T-helper 1 cell treated with Interleukin-12 subunit alpha and Interleukin-12 subunit beta and Interleukin-4 antibody, amounts not matched to agents 30 ng/mL and 1 ng/mL, for 36 hours (primary cell): ENCODE measurements at regions not wholly inside any gene's neighbourhood (a gene's known extent, or its start where the extent isn't known, plus 50 kb on each side); places are given as distances from the start of the nearest gene placed in this dataset.

ENCODE experiments used
- intact Hi-C: fragments of 100-400 bp; cut with micrococcal nuclease; formaldehyde crosslinking; loops from one replicate; pipeline ENCODE4 v1.15.1; 2024

- intact Hi-C loops = no loop called here
These were observed 58.3 kb upstream of the STXBP1 start for GRCh38 chr9:127553793-127554192.

- intact Hi-C loops = no loop called here
These were observed 56.9 kb upstream of the STXBP1 start for GRCh38 chr9:127554966-127555839.

- intact Hi-C loops = loop anchor here (1.0 to 2.0 kb wide), 2 partner anchors 13 to 23 kb away; a partner anchor contains a TSS
These were observed 55.9 kb upstream of the STXBP1 start for GRCh38 chr9:127555840-127556820.

GRCh38 chr9:127556871-127557270, 55.2 kb upstream of the STXBP1 start:
- intact Hi-C loops = loop anchor here (1.0 to 2.0 kb wide), 2 partner anchors 12 to 22 kb away; a partner anchor contains a TSS

DNA sequence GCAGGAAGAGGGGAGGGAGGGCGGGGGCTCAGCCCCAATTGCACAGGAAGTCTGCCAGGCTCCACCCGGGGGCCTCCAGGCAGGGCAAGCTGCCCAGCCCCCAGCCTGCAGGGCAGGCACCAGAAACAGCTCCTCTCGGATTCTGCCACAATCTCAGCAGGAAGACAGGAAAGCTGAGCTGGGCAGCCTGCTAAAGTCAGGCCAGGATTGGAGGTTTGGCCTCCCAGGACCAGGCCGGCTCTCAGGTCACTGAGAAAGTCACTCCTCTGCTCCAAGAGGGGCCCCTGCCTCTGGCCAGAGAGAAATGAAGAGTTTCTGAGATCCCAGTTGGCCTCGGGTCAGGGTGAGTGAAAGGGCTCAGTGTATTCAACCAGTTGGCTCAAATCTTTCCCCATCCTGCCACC, 54.6 kb upstream of the STXBP1 start:
- intact Hi-C loops = loop anchor here (2.0 kb wide), 1 partner anchor 21 kb away; no protein-coding TSS in a partner anchor

DNA sequence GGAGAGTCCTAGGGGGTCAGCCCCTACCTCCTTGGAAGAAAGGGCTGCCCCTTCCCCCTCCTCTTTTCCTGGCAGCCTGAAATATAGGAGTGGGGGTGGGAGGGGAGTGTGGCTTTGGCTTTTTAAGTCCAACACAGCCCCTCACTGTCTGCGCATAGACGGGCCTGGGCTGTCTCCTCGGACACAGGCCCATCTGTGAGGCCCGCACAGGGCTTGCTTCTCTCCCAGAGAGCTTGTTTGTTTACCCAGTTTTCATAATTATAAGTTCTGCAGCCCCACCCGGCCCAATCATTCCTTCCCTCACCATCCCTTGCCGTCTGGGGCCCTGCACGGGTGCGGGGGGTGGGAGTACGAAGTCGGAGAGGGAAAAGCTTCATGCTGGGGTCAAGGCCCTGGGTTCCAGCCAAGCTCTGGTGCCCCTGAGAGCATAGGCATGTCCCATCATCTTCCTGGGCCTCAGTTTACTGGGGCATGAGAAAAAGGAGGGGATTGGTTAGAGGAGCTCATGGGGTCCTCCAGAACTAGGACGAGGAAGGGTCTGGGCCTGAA, 54.0 kb upstream of the STXBP1 start:
- intact Hi-C loops = loop anchor here (2.0 kb wide), 1 partner anchor 21 kb away; no protein-coding TSS in a partner anchor

GRCh38 chr9:127558581-127559246, 53.4 kb upstream of the STXBP1 start:
- intact Hi-C loops = no loop called here

- intact Hi-C loops = no loop called here
These were observed 52.8 kb upstream of the STXBP1 start for GRCh38 chr9:127559247-127559680.

DNA sequence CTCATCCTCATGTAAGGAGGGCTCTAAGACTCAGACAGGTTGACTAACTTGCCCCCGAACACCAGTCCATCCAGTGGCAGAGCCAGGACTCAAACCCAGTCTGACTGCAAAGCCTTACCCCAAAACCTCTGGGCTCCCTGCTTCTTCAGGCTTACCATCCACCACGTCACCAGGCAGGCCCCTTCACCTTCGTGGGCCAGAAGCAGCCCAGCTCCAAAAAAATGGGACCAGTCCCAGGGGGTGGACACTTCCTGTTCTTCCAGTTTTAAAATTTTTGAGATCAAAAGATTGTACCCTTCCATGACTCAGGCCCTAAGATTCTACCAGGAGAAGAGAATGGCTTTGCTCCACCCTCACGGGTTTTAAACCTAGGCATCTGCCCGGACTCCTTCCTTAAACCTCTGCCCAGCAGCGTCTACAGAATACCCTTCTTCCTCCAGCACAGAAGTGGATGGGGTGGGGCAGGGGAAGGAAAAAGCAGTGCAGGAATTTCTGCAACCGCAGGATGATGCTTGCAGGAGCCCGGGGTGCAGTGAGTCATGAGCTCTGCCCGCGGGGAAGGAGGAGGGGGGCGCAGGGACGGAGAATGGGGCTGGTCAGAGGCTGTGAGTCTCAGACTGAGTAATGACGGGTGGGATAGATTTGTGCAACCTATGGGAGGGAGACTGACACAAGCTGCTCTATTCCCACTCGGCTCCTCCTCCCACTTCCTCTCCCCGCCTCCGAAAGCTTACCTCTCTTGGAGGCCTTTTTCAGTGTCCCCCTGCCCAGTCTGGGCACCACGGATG, 50.4 kb upstream of the STXBP1 start:
- intact Hi-C loops = no loop called here
